HG03442 (cell line): ENCODE measurements at regions not wholly inside any gene's neighbourhood (a gene's known extent, or its start where the extent isn't known, plus 50 kb on each side); places are given as distances from the start of the nearest gene placed in this dataset.
"Not testable (repeated sequence)": the region's sequence is repeated elsewhere in the genome, so short reads cannot be mapped to it uniquely, and the experiment has no call there.

ENCODE experiments used
- ATAC-seq: cut with Tn5 transposase; IDR thresholded peaks from one replicate; pipeline ENCODE4 v1.9.1; 2021; ENCODE audit warnings: mild to moderate bottlenecking, moderate library complexity; ENCODE audit not compliant: unreplicated experiment

DNA sequence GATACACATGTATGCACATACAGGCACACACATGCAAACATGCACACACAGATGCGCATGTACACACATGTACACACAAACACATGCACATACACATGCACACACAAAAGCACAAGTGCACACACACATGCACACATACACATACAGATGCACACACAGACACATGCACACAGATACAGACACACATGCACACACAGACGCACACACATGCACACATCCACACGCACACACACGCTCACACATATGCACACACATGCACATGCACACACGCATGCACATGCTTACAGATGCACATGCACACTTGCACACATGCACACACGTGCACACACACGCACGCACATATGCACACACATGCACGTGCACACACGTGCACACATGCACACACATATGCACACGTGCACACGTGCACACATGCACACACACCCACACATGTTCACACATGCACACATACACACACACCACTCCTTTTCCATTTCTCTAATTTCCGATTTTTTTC, 283.8 kb upstream of the FRG2C start:
- ATAC-seq, result no peak

DNA sequence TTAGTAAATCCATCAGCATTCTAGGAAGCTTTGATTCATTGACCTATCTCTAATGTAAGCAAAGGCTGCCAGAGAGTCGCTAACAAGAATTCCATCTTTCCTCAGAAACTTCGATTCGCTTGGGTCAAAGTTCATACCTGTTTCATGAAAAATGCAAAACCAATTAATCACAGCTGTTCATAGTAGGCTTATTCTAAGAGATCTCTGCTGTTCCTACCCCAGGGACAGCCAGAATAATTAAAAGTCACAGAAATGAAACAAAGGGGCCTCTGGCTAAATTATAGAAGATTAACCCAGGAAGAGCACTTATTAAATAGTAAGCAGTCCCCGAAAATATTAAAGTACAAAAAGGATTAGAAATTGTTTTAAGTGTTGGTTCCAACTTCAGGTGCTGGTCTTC, 280.1 kb upstream of the FRG2C start:
- not testable (repeated sequence) for ATAC-seq

DNA sequence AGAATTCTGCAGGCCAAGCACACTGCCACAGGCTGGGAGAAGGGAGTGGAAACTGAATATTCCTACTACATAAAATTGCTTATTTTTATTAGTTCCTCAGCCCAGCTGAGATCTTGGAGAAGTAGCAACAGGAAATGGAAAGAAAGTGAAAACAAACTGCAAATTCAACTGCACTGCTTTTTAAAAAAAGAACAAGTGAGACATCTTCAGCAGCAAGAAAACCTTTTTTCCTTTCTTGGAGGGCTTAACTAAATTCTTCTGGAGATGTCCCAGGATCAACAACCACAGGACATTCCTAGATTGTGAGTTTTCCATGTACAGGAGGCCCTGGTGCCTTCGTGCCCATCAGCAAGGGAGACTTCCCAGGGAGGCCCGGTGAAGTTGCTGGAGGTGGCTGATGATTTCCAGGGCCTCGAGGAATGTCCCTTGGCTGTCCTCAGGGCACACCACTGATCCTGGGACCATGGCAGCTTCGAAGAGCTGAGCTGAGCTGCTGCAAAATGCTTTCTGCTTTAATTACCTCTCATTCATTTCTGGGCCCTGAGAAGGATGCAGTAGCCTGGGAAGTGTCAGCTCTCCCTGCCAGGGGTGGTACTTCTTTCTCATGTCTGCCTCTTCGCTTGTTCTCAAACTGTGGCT, 275.5 kb upstream of the FRG2C start:
- ATAC-seq, result not testable (repeated sequence)

DNA sequence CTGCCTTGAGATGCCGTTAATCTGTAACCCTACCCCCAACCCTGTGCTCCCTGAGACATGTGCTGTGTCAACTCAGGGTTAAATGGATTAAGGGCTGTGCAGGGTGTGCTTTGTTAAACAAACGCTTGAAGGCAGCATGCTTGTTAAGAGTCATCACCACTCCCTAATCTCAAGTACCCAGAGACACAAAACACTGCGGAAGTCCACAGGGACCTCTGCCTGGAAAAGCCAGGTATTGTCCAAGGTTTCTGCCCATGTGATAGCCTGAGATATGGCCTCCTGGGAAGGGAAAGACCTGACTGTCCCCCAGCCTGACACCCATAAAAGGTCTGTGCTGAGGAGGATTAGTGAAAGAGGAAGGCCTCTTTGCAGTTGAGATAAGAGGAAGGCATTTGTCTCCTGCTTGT, 270.8 kb upstream of the FRG2C start:
- not testable (repeated sequence) for ATAC-seq

DNA sequence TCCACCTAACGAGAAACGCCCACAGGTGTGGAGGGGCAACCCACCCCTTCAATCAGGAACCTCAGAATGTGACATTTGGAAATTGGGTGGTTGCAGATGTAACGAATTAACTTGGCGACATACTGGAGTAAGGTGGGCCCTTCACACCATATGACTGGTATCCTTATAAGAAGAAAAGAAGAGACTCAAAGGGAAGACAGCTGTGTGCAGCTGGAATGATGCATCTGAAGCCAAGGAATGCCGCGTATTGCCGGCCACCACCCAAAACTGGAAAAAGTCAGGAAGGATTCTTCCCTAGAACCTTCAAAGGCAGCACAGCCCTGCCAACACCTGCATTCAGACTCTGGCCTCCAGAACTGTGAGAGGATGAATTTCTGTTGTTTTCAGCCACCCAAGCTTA, 270.0 kb upstream of the FRG2C start:
- ATAC-seq, result not testable (repeated sequence)

DNA sequence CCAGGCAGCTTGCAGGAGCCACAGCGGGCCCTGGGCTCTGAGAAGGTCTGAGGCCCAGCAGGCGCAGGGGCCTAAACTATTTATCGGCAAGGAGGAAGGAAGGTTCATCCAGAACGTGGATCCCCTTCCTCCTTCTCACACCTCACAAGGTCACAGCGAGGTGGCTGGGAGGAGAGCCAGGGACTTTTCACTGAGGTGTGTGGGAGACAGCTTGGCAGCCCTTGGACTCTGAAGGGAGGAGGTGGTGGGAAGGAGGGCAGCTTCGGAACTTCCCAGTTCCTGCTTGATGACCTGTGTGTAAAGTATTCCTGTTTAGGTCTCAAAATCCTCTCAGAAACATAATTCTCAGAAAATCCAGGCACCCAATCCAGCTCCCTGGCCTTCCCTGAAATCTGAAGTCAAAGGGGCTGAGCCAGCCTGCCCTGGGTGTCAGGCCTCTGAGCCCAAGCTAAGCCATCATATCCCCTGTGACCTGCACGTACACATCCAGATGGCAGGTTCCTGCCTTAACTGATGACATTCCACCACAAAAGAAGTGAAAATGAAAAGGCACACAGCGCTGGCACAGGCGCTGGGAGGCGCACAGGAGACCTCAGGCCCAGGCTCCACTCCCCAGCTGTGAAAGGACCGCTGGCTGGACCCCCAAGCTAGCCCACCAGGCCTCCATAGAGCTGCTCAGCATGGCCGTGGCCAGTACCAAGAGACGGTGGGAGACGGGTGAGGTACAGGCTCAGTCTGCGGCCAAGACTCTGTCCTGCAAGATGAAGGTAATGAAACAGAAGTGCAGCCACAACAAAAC, 269.4 kb upstream of the FRG2C start:
- ATAC-seq, result not testable (repeated sequence)

DNA sequence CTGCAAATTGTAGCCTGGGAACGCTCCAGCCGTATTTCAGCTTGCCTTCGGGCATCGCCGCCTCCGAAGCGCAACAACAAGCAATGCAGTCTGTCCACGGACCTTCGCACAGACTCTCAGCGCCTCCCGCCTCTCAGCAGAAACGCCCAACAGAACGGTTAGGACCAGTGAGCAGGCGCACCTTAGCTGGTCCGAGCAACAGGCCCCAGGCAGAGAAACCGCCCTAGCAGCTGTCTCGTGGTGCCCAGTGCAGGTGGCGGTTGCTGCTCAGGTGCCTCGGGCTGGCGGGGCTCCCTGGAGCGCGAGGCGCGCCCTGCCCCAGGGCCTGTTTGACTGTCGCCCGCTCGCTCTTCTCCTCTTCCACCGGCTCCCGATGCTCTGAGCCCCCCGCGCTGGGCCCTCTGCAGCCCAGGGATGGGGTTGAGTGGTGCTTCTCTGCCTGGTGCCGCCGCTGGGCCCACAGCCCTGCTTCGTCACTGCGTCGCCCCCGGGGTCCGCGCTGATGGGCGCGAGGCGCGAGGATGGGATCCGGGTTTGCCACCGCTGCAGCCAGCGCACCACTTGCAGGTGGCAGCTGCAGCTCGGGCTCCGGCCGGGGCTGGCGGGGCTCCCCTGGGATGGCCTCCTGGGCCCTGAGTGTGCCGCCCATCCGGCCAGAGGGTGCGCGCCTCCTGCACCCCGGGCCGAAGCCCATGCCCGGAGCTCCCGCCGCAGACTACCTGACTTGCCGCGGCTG, 268.4 kb upstream of the FRG2C start:
- no peak for ATAC-seq

DNA sequence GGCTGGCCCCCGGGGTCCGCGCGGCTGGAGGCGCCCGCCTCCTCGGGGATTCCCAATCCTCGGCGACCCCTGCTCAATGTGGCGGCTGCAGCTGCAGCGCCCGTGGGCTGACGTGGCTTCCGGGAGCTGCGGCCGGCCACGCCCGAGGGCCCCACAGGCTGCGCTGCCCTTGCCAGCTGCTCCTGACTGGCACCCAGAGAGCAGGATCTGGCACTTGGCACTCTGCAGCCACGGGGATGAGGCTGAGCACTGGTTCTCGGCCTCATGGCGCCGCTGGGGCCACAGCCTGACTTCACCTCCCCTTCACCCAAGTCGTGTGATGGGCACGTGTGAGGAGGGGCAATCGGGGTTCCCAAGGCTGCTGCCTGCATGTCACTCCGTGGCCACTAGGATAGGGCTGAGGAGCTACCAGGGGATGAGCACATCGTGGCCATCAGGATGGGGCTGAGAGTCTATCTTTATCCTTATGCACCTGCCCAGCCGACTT, 267.8 kb upstream of the FRG2C start:
- ATAC-seq, result no peak

DNA sequence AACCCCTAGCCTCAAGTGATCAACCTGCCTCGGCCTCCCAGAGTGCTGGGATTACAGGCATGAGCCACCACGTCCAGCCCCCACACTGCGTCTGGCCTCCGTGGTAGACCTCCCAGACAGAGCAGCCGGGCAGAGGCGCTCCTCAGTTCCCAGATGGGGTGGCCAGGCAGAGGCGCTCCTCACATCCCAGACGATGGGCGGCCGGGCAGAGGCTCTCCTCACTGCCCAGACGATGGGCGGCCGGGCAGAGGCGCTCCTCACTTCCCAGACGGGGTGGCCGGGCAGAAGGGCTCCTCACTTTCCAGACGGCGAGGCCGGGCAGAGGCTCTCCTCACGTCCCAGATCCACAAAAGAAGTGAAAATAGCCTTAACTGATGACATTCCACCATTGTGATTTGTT, 266.6 kb upstream of the FRG2C start:
- ATAC-seq, result not testable (repeated sequence)

DNA sequence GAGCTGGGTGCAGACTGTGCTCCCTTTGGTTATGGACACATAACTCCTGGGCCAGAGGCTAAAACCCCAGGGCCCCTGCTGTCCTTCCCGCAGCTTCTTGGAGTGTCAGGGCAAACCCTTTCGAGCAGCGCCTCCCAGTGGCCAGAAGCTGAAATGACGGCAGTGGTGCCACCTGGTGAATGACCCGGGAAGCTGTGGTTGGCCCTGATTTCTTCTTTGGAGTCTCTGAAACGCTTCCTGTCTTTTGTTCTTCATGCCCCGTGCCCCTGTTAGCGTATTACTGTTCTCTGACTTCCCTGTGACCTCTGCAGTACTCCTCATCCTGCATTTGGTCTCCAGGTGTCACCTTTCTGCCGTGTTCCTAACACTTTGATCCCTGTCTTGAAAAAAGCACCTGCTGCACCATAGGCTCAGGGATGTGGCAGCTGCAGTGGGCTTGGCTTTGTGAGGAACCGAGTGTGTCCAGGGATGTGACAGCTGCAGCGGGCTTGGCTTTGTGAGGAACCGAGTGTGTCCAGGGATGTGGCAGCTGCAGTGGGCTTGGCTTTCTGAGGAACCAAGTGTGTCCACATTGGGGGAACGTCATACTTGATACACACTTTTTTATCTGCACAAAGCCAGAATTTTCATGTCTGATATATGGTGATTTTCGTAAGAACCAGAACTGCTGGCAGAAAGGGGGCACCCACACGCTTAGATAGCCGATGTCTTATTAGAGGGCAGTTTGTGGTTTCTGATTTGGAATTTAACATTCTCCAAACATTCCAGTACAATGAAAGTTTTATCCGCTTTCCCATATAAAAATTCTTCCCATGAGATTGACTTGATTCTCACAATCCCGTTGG, 241.8 kb upstream of the FRG2C start:
- ATAC-seq, result not testable (repeated sequence)

DNA sequence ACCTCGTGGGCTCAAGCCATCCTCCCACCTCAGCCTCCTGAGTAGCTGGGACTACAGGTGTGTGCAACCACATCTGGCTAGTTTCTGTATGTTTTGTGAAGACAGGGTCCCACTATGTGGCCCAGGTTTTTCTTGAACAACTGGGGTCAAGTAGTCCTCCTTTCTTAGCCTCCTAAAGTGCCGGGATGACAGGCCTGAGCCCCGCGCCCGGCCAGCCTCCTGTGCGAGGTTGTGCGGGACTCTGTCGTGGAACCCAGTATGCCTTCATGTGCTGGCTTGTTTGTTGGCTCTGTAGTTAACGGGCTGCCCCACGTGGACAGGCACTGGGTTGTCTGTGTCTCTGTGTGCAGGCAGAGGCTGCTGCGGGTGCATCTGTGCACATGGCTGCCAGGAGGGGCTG, 238.7 kb upstream of the FRG2C start:
- not testable (repeated sequence) for ATAC-seq

DNA sequence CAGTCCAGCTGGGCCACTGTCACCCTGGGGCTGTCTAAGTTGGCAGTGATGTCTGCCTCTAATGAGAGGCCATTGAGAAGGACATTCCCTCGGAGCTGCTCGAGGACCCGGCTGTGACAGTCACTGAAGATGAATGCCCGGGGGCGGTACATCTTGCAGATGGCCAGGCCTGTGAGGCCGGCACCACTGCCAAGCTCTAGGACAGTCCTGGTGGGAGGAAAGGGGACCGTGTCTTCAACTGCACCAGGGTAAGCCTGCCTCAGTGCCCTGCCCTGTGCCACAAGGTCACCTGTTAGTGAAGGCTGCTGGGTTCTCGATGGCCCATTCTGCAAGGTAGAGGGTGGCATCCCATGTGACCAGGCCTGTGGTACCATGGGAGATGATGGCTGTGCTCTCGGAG, 236.6 kb upstream of the FRG2C start:
- not testable (repeated sequence) for ATAC-seq

DNA sequence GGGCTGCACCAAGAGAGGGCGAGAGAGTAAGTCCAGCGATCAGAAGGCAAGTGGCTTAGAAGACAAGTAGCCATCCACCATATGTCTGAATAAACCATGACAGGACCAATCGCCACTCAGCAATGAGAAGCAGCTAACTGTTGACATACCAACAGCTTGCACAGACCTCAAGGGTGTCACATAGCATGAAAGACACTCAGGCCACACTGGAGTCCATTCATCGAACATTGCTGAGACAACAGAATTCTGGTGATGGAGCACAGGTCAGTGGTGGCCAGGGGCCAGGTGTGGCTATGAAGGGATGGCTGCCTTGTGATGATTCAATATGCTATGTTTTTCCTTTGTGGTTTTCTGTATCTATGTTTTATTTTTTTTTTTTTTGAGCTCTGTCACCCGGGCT, 236.2 kb upstream of the FRG2C start:
- ATAC-seq, result not testable (repeated sequence)

DNA sequence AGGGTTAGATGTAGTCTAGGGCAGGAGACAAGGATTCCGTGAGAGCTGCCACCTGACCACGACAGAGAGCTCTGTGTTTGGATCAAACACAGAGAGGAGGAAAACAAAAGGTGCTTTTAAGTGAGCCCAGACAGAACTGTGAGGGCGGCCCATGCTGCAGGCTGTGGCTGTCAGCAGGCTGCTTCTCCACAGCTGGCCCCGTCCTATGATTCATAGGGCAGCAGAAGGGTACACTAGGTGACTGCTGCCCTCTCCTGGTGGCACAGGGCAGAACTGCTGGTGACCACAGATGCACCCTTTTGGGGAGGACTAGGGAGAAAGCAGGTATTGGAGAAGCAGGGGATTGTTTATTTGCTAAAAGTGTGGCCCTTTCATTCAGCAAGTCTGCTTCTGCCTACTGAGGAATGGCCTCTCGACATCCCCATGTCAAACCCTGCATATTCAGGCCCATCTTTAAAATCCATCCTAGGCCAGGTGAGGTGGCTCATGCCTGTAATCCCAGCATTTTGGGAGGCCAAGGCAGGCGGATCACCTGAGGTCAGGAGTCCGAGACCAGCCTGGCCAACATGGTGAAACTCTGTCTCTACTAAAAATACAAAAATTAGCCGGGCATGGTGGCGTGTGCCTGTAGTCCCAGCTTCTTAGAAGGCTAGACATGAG, 234.4 kb upstream of the FRG2C start:
- not testable (repeated sequence) for ATAC-seq

DNA sequence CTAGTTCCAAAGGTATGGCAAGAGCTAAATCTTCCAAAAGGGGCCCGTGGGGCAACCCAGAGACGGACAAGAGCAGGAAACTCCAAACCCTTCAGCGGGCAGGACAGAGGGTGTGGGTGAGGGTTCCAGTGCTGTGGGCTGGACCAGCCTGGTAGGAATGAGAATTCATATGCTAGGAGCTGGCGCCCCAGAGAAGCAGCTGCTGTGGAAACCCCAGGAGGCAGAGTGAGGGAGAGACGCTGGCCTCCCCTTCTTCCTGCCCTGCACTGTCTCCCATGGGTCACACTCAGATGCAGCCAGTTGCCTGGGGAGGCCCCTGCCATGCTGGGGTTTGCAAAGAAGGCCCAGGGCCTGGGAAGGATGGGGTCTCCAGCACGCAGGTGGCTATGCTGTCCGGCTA, 233.7 kb upstream of the FRG2C start:
- ATAC-seq, result not testable (repeated sequence)

DNA sequence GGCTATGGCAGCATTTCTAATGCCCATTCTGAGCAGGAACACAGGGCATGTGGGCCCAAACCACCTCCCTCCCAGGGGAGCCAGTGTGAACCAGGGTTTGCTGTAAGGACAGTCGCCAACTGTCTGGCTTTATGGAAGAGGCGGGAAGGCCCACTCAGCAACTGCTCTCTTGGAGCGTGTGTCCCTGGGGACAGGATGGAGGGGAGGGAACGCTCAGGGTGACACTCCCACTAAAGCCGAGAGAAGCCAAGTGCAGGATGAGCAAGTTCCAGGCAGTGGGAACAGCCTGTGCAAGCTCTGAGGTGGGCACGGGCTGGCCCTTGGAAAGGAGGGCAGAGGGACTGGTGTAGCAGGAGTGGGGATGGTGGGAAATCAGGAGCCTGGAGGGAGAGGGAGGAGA, 233.0 kb upstream of the FRG2C start:
- ATAC-seq, result not testable (repeated sequence)

DNA sequence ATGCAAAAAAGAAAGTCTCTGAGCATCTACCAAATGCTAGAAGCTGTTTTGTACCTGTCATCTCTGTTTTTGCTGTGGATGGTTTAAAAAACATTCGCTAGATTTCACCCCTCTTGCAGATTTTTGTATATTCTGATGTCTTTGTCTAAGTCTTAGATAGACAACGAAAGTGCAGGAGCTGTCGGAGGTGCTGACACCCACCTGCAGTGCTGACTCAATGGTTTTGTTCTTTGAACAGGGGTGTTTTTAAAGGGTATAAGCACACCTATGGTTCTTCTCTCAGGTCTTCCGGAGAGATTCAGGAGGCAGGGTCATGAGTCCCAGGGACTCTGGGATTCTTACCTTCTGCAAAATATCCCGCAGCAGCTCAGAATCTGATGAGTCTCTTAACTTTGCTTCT, 231.7 kb upstream of the FRG2C start:
- not testable (repeated sequence) for ATAC-seq

DNA sequence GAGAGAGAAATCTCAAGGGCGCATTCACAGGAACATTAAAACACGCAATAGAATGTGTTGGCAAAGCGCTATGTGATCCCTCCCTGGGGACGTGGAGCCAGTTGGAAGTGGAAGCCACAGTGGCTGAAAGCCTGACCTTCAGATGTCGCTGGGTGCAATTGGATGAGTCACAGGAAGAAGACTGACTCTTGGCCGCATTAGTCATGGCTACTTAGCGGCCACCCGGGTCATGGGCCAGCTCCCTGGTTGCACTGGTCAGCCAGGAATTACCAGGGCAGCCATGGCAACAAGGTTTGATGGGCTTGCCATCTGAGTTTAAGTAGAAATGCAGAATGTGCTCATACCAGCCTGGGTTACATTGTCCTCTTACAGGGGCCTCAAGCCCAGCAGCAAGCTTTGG, 231.2 kb upstream of the FRG2C start:
- not testable (repeated sequence) for ATAC-seq

DNA sequence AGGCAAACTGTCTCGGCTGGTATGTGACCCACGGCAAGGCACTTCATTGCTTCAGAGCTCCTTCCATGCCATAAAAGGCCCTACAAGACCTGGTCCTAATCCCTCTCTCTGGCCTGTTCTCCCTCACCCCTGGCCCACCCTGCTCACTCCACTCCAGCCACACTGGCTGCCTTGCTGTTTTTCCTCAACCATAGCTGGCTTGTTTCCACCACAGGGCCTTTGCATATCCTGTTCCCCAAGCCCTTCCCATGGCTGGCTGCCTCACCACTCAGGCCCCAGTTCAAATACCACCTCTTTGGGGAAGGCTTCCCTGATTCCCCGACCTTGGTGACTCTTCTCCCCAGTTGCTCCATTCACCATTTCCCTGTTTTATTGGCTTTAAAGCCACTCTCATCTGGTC, 230.8 kb upstream of the FRG2C start:
- not testable (repeated sequence) for ATAC-seq
